ENCODE measurements at regions not wholly inside any gene's neighbourhood (a gene's known extent, or its start where the extent isn't known, plus 50 kb on each side); places are given as distances from the start of the nearest gene placed in this dataset.

- DNase-seq (ENCODE audit: low spot score), result no peak
- ChIA-PET CTCF (ENCODE audit: unreplicated experiment) (no interaction called here), POLR2A (no interaction called here)
- no peak for TF ChIP-seq EZH2phosphoT487 (IDR thresholded peaks at IDR 0.05; ENCODE audit: borderline replicate concordance, low read depth, low read length)
- TF ChIP-seq, protein P1, sequence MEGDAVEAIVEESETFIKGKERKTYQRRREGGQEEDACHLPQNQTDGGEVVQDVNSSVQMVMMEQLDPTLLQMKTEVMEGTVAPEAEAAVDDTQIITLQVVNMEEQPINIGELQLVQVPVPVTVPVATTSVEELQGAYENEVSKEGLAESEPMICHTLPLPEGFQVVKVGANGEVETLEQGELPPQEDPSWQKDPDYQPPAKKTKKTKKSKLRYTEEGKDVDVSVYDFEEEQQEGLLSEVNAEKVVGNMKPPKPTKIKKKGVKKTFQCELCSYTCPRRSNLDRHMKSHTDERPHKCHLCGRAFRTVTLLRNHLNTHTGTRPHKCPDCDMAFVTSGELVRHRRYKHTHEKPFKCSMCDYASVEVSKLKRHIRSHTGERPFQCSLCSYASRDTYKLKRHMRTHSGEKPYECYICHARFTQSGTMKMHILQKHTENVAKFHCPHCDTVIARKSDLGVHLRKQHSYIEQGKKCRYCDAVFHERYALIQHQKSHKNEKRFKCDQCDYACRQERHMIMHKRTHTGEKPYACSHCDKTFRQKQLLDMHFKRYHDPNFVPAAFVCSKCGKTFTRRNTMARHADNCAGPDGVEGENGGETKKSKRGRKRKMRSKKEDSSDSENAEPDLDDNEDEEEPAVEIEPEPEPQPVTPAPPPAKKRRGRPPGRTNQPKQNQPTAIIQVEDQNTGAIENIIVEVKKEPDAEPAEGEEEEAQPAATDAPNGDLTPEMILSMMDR (conservative IDR thresholded peaks at IDR 0.05; ENCODE audit: low read length), result no peak
- Histone ChIP-seq H3K9me3 (ENCODE audit: low read length) (no peaks in the 10 kb centered on the region), H3K36me3 (ENCODE audit: insufficient read depth, low read length) (no peaks in the 10 kb centered on the region), H3K27ac (ENCODE audit: low read depth, low read length, poor library complexity, severe bottlenecking) (no peak overlapping the region), H3K79me2 (ENCODE audit: insufficient read depth, low read depth, low read length) (no peaks in the 10 kb centered on the region), H4K20me1 (ENCODE audit: insufficient read depth, low read length) (no peaks in the 10 kb centered on the region), H2AFZ (ENCODE audit: low read length) (no peak overlapping the region), H3K9me2 (ENCODE audit: insufficient read depth, low read length) (no peaks in the 10 kb centered on the region), H3K4me2 (ENCODE audit: low read length) (no peak overlapping the region), H3K4me1 (ENCODE audit: insufficient read depth, low read length, poor library complexity, severe bottlenecking) (no peaks in the 10 kb centered on the region), H3K4me3 (ENCODE audit: low read depth, low read length, poor library complexity, severe bottlenecking) (no peak overlapping the region)
- BruUV-seq (replicated peaks), result no TSS peak
- intact Hi-C loops (cut with micrococcal nuclease; ENCODE audit: unreplicated experiment), result no loop called here
Observed at GRCh38 chr1:55929652-55930051, 649.7 kb downstream of the PLPP3 start.

DNA sequence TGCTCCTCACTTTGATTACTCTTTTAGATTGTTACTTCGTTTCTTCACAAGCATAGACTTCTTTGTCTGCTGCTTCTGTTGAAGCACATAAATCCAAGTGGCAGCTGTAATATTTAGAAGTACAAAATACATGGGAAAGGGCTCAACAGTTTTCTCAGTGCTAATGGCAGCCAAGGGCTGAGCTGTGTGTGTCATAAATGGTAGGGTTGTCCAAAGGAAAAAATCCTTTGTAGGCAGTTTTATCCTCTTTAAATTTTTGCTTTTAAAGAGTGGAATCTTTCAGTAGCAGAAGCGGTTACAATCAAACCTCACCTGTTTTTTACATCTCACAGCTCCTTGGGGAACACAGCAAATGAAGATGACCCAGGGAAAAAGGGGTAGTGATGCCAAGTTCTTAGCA lies 650.8 kb downstream of the PLPP3 start:
- CTCF ChIA-PET (ENCODE audit: unreplicated experiment), result no interaction called here
- POLR2A ChIA-PET, result no interaction called here
- no peaks in the 10 kb centered on the region for H3K4me1 ChIP-seq (ENCODE audit: insufficient read depth, low read length, poor library complexity, severe bottlenecking)

DNA sequence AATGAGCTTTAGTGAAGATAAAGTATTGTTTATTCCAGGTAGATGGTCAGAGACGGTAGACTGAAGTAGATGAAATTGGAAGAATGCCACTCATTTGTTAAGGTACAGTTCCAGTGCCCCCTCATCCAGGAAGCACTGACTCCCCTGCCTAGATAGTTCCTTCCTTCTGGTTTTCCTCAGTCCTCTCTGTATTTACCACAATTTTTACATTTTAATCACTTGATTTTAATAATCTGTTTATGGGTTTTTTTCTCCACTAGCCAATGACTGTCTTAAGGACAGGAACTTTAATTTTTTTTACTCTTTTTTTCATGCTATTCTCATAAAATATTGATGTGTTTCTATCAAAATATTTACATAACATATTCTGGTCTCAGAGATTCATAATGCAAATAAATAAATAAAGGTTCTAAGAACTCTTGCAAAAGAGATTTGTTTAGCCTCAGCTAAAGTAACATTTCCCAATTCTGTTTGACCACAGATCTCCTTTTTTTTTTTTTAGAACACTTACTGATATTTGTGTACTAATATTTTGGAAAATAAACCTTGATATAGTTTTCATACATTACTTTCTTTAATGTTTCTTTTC lies 651.6 kb downstream of the PLPP3 start:
- Histone ChIP-seq H3K79me2 (ENCODE audit: insufficient read depth, low read depth, low read length) (no peaks in the 10 kb centered on the region), H3K27ac (ENCODE audit: low read depth, low read length, poor library complexity, severe bottlenecking) (no peak overlapping the region), H3K4me1 (ENCODE audit: insufficient read depth, low read length, poor library complexity, severe bottlenecking) (no peaks in the 10 kb centered on the region), H3K9me2 (ENCODE audit: insufficient read depth, low read length) (no peaks in the 10 kb centered on the region), H3K9me3 (ENCODE audit: low read length) (no peaks in the 10 kb centered on the region), H2AFZ (ENCODE audit: low read length) (no peak overlapping the region), H3K4me2 (ENCODE audit: low read length) (no peak overlapping the region), H3K4me3 (ENCODE audit: low read depth, low read length, poor library complexity, severe bottlenecking) (no peak overlapping the region), H3K36me3 (ENCODE audit: insufficient read depth, low read length) (no peaks in the 10 kb centered on the region), H4K20me1 (ENCODE audit: insufficient read depth, low read length) (no peaks in the 10 kb centered on the region)
- no TSS peak for BruUV-seq (replicated peaks)
- POLR2A ChIA-PET, result no interaction called here
- no peak for DNase-seq (ENCODE audit: low spot score)
- CTCF ChIA-PET (ENCODE audit: unreplicated experiment), result no interaction called here
- TF ChIP-seq EZH2phosphoT487 (IDR thresholded peaks at IDR 0.05; ENCODE audit: borderline replicate concordance, low read depth, low read length), result no peak
- TF ChIP-seq, protein P1 (conservative IDR thresholded peaks at IDR 0.05; ENCODE audit: low read length), result no peak
- intact Hi-C loops (cut with micrococcal nuclease; ENCODE audit: unreplicated experiment), result no loop called here

More for the DNA sequence above, 650.8 kb downstream of the PLPP3 start:
- Histone ChIP-seq H3K9me2 (ENCODE audit: insufficient read depth, low read length) (no peaks in the 10 kb centered on the region), H2AFZ (ENCODE audit: low read length) (no peak overlapping the region), H3K9me3 (ENCODE audit: low read length) (no peaks in the 10 kb centered on the region), H3K4me3 (ENCODE audit: low read depth, low read length, poor library complexity, severe bottlenecking) (no peak overlapping the region), H3K4me2 (ENCODE audit: low read length) (no peak overlapping the region), H3K36me3 (ENCODE audit: insufficient read depth, low read length) (no peaks in the 10 kb centered on the region), H4K20me1 (ENCODE audit: insufficient read depth, low read length) (no peaks in the 10 kb centered on the region), H3K79me2 (ENCODE audit: insufficient read depth, low read depth, low read length) (no peaks in the 10 kb centered on the region), H3K27ac (ENCODE audit: low read depth, low read length, poor library complexity, severe bottlenecking) (no peak overlapping the region)
- no peak for DNase-seq (ENCODE audit: low spot score)
- intact Hi-C loops (cut with micrococcal nuclease; ENCODE audit: unreplicated experiment), result no loop called here
- TF ChIP-seq EZH2phosphoT487 (IDR thresholded peaks at IDR 0.05; ENCODE audit: borderline replicate concordance, low read depth, low read length), result no peak
- TF ChIP-seq, protein P1 (conservative IDR thresholded peaks at IDR 0.05; ENCODE audit: low read length), result no peak
- no TSS peak for BruUV-seq (replicated peaks)
